ENCODE measurements at regions not wholly inside any gene's neighbourhood (a gene's known extent, or its start where the extent isn't known, plus 50 kb on each side); places are given as distances from the start of the nearest gene placed in this dataset.

- no peak overlapping the region for H3K27ac ChIP-seq
- H3K27me3 ChIP-seq, result no peaks in the 10 kb centered on the region
- H3K9me3 ChIP-seq, result no peaks in the 10 kb centered on the region
- TF ChIP-seq CTCF (IDR thresholded peaks at IDR 0.05), result no peak
- TF ChIP-seq POLR2A (IDR thresholded peaks at IDR 0.05), result no peak
- no peak overlapping the region for H3K4me3 ChIP-seq
- no peaks in the 10 kb centered on the region for H3K36me3 ChIP-seq
- no peak for DNase-seq
- H3K4me1 ChIP-seq, result no peaks in the 10 kb centered on the region
These were observed 72.1 kb upstream of the TENM4 start for GRCh38 chr11:79512706-79513469.

GRCh38 chr11:79510960-79511359 is 70.1 kb upstream of the TENM4 start:
- Histone ChIP-seq H3K27ac (no peak overlapping the region), H3K4me1 (no peaks in the 10 kb centered on the region), H3K27me3 (no peaks in the 10 kb centered on the region), H3K4me3 (no peak overlapping the region), H3K9me3 (no peaks in the 10 kb centered on the region), H3K36me3 (no peaks in the 10 kb centered on the region)
- no peak for TF ChIP-seq CTCF (IDR thresholded peaks at IDR 0.05)
- TF ChIP-seq POLR2A (IDR thresholded peaks at IDR 0.05), result no peak
- no peak for DNase-seq

GRCh38 chr11:79508461-79508860 is 67.6 kb upstream of the TENM4 start:
- Histone ChIP-seq H3K36me3 (no peaks in the 10 kb centered on the region), H3K27ac (no peak overlapping the region)
- no peak for DNase-seq

GRCh38 chr11:79507706-79508105 is 66.9 kb upstream of the TENM4 start:
- no peak for TF ChIP-seq POLR2A (IDR thresholded peaks at IDR 0.05)
- no peak for TF ChIP-seq CTCF (IDR thresholded peaks at IDR 0.05)
- Histone ChIP-seq H3K36me3 (no peaks in the 10 kb centered on the region), H3K4me3 (no peak overlapping the region), H3K9me3 (no peaks in the 10 kb centered on the region), H3K27ac (no peak overlapping the region), H3K4me1 (no peaks in the 10 kb centered on the region), H3K27me3 (no peaks in the 10 kb centered on the region)
- DNase-seq, result no peak

More at GRCh38 chr11:79508461-79508860, 67.6 kb upstream of the TENM4 start:
- TF ChIP-seq POLR2A (IDR thresholded peaks at IDR 0.05), result no peak
- TF ChIP-seq CTCF (IDR thresholded peaks at IDR 0.05), result no peak
- no peaks in the 10 kb centered on the region for H3K9me3 ChIP-seq
- no peaks in the 10 kb centered on the region for H3K27me3 ChIP-seq
- H3K4me3 ChIP-seq, result no peak overlapping the region
- no peaks in the 10 kb centered on the region for H3K4me1 ChIP-seq

GRCh38 chr11:79506734-79507344 is 66.0 kb upstream of the TENM4 start:
- Histone ChIP-seq H3K9me3 (no peaks in the 10 kb centered on the region), H3K27ac (no peak overlapping the region), H3K4me1 (no peaks in the 10 kb centered on the region), H3K27me3 (no peaks in the 10 kb centered on the region), H3K4me3 (no peak overlapping the region), H3K36me3 (no peaks in the 10 kb centered on the region)
- TF ChIP-seq CTCF (IDR thresholded peaks at IDR 0.05) (no peak), POLR2A (IDR thresholded peaks at IDR 0.05) (no peak)
- no peak for DNase-seq

Data from Peyer's patch (tissue), 4 donors.